Suppressor macrophage treated with lipopolysaccharide for 4 hours (primary cell): ENCODE measurements at regions not wholly inside any gene's neighbourhood (a gene's known extent, or its start where the extent isn't known, plus 50 kb on each side); places are given as distances from the start of the nearest gene placed in this dataset.

Source experiments
- DNase-seq: peaks from one replicate; pipeline ENCODE4 v3.0.0-alpha.2; 2020

- no peak for DNase-seq
These were observed 414.7 kb downstream of the HS3ST3B1 start for GRCh38 chr17:14715561-14715960.

GRCh38 chr17:14712611-14713021 is 411.7 kb downstream of the HS3ST3B1 start:
- peak; percentile 55 for DNase-seq

GRCh38 chr17:14704121-14704520 is 403.2 kb downstream of the HS3ST3B1 start:
- DNase-seq = no peak

- no peak for DNase-seq
These were observed 401.0 kb downstream of the HS3ST3B1 start for GRCh38 chr17:14701886-14702285.

DNA sequence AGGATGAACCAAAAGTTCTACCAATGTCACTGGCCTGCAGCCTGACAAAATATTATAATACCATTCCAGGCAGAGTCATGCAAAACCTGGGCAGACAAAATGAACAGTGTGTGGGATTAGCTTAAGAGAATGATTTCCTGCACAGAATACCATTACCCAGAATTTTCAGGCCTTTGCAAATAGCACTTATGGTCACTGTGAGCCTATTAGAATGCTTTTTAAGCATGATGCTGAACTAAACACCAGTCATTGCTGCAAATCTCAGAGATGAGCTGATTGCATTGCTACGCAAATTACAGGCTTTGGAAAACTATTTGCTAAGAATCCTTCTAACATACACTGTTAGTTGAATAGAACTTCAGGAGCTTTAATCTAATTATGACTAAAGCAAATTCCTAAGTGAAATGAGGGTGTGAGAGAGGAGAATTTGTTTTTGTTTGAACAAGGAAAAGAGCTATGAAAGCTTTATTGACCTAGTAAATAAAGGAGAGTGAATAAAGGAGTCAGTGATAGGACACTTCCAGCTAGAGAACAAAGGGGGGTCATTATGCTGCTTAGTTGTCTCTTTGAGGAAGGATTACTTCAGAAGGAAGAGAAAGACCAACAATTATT is 398.8 kb downstream of the HS3ST3B1 start:
- DNase-seq = no peak

- peak; percentile 35 for DNase-seq
These were observed 392.5 kb downstream of the HS3ST3B1 start for GRCh38 chr17:14693382-14693781.

- DNase-seq = no peak
These were observed 389.8 kb downstream of the HS3ST3B1 start for GRCh38 chr17:14690704-14691103.

GRCh38 chr17:14688134-14688533 is 387.3 kb downstream of the HS3ST3B1 start:
- no peak for DNase-seq

GRCh38 chr17:14672830-14673229 is 371.9 kb downstream of the HS3ST3B1 start:
- DNase-seq = peak; percentile 59

DNA sequence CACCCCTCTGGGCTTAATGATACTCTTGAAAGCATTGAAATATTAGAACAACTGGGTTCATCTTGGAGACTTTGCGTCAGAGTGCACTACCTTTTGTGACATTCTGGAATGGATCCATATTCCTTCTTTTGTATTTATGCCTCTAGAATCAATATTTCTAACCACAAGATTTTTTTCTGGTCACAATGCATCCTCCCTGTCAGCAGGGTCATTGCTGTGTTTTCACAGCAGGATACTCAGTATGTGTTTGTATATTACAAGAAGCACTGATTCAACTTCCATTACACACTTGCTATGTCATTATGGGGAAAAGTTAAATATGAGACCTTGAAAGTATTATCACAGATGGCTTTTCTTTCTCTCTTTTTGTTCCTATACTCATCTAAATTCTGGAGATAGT is 370.0 kb downstream of the HS3ST3B1 start:
- DNase-seq = no peak

GRCh38 chr17:14664511-14664910 is 363.6 kb downstream of the HS3ST3B1 start:
- DNase-seq = no peak

DNA sequence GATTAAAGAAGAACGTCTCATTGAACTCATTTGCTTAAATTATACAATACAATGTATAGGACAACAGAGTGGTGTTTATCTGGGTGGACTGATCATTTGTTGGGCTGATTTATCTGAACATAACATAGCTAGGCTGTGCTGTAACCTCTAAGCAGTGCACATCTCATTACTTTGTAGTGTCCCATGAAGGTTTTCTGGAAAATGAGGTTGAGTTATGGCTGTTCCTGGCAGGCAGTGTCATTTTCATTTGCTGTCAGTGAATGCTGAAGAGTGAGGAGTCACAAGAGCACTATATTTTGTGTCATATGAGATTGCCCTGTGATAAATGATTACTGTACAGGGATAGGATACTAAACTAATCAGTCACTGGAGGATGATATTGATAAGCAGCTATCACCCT is 340.2 kb downstream of the HS3ST3B1 start:
- DNase-seq = no peak

- DNase-seq = no peak
These were observed 336.4 kb downstream of the HS3ST3B1 start for GRCh38 chr17:14637260-14637659.

- DNase-seq = no peak
These were observed 329.7 kb downstream of the HS3ST3B1 start for GRCh38 chr17:14630621-14631020.

GRCh38 chr17:14630046-14630445 is 329.2 kb downstream of the HS3ST3B1 start:
- DNase-seq = no peak

- DNase-seq = no peak
These were observed 321.8 kb downstream of the HS3ST3B1 start for GRCh38 chr17:14622615-14623101.

- DNase-seq = peak; percentile 9
These were observed 321.1 kb downstream of the HS3ST3B1 start for GRCh38 chr17:14621826-14622614.

GRCh38 chr17:14619821-14620220 is 318.9 kb downstream of the HS3ST3B1 start:
- DNase-seq = no peak

- no peak for DNase-seq
These were observed 315.6 kb downstream of the HS3ST3B1 start for GRCh38 chr17:14616528-14616927.

GRCh38 chr17:14605267-14605599 is 304.4 kb downstream of the HS3ST3B1 start:
- DNase-seq = peak; percentile 90

DNA sequence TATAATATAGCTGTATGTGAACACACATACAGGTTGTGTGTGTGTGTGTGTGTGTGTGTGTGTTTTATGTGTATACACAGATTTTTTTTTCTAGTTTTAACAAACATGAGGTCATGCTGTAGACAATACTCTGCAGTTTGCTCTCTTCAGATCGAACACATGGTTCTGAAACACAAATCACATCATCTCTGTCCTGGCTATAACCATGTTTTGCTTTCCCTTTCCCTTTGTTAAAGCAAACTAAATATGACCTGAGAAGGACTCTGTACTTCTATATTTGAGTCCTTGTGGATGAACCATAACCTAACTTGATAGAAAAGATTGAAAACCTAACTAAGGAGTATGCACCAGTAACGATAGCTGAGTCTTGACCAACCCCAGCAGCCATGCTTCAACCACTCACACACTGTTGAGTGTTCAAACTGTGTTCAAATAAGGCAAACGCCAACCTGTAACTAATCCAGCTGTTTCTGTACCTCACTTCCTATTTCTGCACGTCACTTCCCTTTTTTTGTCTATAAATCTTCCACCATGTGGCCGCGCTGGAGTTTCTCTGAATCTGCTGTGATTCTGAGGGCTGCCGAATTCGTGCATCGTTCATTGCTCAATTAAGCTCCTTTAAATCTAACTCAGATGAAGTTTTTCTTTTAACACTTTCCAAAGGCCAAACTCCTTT is 303.8 kb downstream of the HS3ST3B1 start:
- DNase-seq = peak; percentile 51

- no peak for DNase-seq
These were observed 295.3 kb downstream of the HS3ST3B1 start for GRCh38 chr17:14596224-14596623.

GRCh38 chr17:14595656-14596055 is 294.8 kb downstream of the HS3ST3B1 start:
- no peak for DNase-seq

GRCh38 chr17:14594690-14595089 is 293.8 kb downstream of the HS3ST3B1 start:
- no peak for DNase-seq
